ENCODE measurements at regions not wholly inside any gene's neighbourhood (a gene's known extent, or its start where the extent isn't known, plus 50 kb on each side); places are given as distances from the start of the nearest gene placed in this dataset.

DNA sequence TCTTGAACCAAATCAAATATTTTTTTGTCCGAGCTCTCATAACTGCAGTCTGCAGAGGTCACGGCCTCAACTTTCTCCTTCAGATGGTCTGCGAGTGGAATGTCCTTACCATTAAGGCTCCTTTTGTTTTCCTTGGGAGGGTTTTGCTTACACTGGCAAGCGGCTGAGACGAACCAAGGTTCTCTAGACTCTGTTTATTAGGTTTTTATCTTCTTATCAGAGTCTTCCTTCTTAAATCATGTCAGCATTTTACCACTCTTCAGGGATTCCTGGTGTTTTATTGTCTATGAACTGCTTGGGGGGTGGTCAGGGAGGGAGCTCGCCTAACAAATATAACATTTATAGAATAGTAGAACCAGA lies 773.7 kb upstream of the NR2F2 start:
- DNase-seq = no peak

DNA sequence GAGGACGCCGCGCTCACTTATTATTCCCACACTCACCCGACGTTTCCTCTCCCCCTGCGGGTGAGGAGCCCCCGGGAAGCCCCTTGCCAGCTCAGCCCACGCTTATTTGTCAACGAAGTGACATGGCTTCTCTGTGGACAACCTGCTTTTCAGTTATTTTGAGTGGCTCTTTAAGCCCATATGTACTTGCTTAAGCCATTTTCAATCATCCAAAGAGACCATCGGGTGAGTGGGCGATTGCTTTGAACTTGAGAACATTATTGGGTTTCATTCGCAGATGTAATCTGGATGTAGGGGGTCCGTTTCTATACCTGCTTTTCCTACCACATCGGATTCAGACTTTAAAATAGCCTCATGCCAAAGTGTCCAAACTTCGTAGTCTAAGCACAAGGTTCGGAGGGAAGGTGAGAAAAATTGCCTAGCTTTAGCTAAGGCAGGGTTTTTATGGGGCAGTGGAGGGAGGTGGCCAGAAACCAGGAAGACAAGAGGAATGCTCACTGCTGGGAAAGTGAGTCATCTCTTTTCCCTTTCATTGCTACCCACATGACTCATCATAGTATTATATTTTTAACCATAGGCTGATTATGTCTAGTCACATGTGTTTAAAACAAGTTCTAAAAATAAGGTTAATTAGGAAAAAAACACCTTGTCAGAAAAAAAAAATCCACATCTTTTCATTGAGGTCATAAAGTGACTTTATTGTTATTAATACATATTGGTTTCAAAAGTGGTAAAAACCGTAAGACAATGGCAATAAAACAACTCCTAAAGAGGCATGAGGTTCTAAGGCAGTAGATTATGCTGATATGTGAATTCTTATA lies 773.1 kb upstream of the NR2F2 start:
- no peak for DNase-seq

DNA sequence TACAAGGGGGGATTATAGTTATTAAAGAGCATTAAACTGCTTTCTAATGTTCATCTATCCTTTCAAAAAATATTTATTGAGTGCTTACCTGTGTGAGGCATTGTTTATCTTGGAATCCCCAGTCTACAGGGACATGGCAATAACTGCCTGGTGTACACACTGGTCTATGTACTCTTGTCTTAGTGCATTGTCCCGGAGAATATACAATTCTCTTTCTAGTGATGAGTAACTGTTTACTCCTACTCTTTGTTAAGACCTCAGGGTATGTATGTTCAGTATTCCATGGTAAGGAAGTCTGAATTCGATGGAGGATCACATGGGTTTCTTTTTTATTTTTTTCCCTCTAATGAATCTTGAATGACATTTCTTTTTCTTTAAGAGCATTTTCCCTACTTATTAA lies 772.4 kb upstream of the NR2F2 start:
- DNase-seq = no peak

DNA sequence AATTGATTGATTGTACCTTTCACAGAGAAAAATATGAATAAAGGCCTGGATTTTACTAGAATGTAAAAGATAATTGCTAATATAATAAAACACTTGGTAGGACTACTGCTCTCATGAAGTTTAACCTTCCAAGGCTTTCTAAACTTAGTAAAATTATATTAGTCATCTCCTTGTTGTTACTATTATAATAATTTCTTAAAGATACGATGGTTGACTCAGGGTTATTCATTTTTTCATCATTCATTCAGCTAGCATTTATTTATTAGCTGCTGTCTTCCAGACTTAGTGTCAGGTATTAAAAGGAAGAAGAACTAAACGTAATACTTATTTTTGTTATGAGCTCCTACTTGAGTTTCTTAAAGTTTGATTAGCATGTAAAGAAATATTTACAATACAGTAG lies 771.6 kb upstream of the NR2F2 start:
- no peak for DNase-seq

DNA sequence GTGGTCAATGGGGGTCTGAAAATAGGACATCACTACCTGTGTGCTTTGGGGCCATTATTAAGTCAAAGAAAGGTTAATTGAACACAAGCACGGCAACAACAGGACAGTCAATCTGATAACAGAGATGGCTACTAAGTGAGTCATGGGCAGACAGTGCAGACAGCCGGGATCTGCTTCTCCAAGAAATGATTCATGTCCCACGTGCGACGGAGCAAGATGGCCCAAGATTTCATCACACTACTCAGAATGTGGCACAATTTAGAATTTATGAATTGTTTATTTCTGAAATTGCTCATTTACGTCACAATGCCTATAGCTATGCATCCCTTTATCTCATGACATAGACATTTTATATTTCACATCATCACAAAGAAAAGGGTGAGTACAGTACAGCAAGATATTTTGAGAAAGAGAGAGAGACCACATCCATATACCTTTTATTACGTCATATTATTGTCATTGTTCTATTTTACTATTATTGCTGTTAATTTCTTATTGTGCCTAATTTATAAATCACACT lies 770.6 kb upstream of the NR2F2 start:
- DNase-seq = no peak

DNA sequence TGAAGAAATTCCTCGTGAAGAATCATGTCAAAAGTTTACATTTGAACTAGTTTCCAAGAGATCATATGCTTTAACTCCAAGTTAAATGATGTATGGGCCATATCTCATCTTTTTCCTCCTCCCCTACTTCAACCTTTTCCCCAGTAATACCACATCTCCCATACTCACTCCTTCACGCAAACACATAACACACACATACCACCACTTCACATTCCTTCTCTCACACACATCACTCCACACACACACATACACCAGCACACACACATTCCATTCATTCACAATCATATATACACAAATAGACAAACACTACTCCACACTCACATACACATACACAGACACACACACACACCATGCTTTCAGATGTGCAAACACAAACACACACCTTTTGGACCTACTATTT lies 769.0 kb upstream of the NR2F2 start:
- no peak for DNase-seq

DNA sequence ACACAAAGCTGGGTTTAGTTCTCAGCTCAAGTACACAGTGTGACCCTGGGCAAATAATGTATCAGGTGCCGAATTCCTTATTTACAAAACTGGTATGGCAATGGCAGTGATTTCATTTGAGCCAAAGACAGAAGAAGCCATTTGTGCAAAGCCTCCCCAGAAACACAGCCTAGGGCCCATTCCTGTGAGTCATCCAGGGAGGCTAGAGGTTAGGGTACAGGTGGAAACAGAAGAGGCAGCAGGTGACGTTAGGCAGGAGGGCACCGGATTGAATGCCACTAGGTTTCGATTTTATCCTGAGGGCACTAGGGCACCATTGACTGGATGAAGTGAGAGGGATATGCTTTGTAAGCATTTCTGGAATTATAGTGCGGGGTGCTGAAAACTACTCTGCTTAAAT lies 766.9 kb upstream of the NR2F2 start:
- DNase-seq = no peak

DNA sequence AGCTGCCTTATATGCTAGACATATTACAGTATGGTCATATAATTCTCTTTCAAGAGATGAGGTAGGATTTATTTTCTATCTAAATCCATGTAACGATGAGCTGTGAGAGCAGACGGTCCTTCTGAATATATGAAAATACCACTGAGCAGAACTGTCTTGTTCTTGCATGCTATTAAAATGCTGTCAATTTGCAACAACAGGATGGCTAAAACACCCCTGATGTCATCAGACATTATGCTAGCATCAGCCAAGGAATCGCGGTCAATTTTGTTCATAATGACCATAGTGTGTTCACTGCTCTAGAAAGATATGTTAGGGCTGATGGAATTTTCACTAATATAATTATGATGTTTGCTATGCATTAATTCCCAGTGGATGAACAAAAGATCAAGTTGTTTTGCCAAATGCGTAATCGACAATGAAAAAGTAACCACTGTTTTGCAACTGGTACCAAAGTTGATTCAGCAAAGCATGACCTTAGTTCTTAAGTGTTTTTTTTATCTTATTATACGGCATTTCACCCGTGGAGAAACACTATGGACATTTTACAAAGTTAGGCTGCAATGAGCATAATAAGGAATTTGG lies 765.4 kb upstream of the NR2F2 start:
- no peak for DNase-seq

DNA sequence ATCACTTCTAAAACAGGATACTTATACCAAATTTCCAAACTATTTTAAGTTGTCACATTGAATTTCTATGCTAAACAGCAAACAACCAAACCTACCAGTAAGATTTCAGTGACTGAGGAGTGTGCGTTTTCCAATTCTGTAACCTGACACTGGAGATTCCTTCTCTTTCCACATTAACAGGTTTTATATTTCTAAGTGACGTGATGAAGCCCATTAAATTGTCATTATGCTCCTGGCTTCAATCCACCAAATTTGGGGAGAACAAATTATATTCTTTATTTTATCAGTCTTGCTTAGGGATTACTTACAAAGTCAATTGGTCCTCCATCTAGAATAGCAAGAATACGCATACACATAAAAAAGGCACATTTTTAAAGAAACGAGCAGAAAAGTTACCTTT lies 764.8 kb upstream of the NR2F2 start:
- no peak for DNase-seq

DNA sequence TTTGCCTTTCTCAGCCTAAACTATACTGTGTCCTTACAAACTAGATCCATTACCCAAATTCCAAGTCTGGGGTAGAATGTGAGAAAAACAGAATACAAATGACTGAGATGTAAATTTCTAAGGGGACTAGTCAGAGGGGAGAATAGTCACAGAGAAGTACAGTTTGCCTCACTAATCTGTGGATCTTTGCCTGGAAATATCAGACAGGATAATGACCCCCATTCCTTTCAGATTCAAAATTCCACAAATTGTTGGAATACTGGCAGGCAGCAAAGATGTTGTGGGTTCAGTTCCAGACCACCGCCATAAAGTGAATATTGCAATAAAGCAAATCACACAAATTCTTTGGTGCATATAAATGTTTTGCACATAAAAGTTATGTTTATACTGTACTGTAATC lies 762.8 kb upstream of the NR2F2 start:
- DNase-seq = no peak

DNA sequence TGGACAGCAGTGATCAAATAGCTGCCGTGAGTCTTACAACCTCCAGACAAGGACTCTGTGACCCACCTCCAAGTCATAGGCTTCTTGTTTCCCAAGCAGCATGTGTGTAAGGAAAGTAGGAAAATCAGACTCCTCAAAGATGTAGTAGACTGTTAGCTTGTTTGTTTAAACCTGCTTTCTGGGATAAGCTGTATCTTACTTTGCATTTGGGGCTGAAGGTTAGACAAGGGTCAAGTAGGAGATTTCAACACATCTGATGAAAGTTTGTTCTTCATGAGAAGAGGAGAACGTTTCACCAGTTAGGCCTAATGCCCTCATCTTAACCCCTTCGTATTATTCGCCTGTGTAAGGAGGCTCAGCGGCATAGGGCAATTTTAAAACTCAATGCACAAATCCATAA lies 756.4 kb upstream of the NR2F2 start:
- no peak for DNase-seq

DNA sequence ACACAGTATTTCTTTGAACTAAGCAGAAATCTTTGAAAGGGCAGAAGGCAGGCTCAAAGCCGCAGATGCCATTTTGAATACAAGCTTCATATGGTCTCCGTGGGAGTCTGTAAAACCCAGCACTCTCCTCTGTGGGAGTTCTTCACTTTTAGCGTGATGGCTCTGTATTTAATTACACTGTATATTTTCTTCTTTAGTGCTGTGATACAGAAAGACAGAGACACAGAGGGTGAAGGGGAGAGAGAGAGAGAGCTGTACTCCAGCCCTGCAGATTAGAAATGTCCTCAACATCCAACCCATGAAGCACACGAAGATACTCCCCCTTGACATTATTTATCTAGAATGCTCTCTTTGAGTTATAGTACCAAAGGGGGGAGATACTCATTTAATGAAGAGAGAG lies 752.6 kb upstream of the NR2F2 start:
- no peak for DNase-seq

DNA sequence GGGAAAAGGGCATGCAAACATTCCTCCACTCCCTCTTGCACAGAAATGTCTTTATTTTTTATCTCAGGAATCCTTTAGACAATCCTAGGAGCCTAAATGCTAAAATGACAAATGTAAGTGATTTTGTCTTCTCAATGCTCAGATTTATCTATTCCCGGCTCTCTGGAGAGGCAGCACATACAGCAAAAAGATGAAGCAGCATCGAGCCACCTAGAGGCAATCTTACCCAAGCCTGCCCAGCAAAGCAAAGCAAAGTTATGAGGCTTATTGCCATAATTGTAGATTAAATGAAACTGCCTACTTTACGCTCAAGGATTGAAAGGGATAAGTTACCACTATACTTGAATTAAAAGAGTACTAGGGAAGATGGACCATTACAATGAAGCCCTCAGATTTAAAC lies 750.4 kb upstream of the NR2F2 start:
- DNase-seq = no peak

DNA sequence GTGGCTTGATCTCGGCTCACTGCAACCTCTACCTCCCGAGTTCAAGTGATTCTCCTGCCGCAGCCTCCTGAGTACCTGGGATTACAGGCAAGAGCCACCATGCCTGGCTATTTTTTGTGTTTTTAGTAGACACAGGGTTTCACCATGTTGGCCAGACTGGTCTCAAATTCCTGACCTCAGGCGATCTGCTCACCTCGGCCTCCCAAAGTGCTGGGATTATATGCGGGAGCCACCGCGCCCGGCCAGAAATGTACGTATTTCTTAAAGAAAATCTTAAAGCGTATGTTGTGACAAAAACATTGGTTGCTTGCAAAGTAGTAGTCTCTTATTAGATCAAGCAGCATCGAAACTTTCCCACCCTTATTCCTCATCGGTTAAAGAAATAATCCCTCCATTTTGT lies 748.9 kb upstream of the NR2F2 start:
- DNase-seq = no peak

DNA sequence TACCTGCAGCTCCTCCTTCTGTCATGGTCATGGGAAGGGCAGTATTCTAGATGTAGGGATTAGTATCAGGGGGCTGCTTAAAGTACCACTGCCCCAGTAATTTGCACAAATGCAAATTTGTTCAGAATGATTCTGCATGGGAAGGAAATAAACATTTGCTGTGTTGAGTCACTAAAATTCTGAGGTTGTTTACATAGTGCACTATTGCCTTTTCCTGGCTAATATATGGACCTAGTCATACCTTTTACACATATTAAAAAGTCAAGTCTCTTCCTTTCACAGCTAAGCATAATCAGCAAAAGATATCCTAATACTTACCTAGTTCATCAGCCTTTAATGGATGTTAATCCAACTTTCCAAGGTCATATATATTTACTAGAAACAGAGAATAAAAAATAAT lies 746.4 kb upstream of the NR2F2 start:
- no peak for DNase-seq

DNA sequence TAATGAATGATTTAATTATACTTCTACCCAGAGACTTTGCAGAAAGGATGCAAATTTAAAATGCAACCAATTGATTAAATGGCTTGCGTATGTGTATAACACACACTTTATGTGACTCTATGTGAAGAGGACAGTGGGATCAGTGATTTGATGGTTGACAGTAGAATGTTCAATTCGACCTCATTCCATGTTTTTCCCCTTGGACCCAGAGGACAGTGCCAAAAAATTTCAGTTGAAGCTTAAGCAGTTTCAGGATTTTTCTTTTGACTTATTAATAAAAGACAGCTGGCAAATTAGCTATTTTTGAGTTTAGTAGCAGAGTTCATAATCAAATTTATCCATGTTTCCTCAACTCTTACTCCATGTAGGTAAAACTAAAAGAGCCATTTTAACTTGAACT lies 742.4 kb upstream of the NR2F2 start:
- DNase-seq = no peak

DNA sequence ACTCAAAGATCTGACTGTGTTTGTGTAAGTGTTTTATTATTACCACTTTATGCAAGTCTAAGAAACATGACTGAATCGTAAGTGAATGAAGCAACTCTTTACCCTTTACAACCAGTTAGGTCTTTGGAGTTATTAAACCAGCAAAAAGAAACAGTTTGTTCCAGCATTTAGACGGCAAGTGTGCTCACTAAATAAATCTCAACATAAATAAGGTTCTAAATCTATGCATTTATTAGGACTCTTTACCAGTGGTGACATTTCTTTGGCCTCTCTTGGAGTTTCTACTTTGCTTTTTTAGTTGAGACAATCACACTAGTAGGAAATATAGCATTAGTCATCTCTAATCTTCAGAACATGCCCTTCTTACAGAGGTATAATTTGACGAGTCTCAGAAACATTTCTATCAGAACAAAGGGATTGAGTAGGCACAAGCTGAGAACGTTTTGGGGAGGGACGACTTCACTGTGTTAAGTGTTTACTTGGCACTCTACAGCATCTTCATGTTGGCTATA lies 739.9 kb upstream of the NR2F2 start:
- no peak for DNase-seq

DNA sequence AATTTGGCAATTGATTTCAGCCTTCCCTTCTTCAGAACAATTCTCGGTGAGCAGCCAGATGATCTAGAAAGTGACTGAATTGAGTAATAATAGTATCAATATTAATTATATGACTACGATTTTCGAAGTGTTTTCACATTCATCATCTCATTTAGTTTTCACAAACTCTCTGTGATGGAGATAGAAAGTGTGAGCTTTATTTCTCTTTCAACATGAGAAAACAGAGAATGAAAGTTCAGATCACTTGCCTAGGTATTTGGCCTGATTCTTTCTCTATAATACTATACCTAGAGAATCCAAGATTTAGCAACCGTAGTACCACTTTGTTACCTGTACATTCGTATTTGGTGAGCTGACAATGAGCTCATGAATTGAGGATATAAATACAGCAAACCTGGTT lies 739.2 kb upstream of the NR2F2 start:
- DNase-seq = no peak

DNA sequence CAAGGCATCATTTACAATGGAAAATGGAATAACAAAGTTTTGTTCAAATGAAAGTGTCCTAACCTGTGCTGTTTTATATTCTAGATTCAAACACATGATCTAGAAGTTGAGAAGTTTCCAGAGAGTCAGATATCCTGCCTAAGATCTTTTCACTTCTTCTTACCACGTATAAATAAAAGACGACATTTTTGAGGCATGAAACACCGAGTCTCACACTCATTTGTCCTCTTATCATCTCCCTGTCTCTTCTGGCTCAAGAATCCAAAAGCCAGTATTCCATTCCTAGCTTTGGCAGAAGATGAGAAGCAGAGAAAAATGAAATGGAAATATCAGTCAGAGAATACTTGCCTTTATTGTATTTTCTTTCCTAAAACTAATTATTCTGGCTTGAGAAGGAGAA lies 738.6 kb upstream of the NR2F2 start:
- no peak for DNase-seq

DNA sequence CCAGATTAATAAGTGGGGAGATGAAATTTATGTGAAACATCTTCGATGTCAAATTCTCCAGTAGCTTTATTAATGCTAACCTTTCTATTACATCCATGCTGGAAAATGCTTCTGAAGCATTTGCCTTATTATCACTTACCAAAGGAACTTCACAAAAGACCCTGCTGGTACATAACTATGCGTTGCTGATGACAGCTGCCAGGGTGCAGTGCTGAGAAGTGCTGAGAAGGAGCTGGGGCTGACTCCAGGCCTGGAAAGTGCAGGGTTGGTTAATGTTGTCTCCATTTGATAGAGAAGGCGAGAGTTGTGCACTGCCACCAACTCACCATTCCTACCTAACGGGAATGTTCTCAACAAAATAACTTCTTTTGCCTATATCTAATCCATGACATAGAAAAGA lies 736.0 kb upstream of the NR2F2 start:
- DNase-seq = no peak

DNA sequence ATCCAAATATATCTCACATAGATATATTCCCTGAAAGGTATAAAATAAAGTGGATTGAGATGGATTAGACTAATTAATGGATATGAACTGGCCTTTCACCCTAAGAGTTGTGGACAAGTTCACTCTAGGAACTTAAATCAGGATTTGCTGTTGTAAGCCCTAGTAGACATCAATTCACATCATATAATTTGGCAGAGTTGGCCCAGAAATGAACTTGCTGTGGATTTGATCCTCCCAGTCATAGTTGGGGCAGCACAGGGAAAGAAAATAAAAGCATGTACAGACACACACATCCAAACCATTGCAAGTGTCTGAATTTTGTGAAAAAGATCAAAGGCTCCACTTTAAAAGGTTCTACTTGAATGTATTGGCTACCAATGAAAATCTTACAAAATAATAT lies 734.7 kb upstream of the NR2F2 start:
- no peak for DNase-seq

DNA sequence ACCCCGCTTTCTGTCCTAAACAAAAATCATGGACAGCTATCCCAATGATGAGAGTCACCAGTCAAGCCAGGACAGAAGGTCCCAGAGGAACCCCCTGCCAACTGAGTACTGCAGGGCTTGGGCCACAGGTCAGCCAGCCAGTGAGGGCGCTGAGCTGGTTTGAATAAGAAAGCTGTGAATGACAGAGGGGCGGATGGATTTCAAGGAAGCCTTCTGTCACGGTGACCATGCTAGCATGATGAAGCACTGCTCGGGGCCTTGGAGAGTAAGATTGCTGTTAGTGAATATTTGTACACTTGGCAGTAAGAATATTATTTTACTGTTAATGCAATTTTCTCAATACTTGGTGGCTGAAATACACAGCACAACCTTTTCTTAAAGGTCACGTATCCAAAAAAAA lies 734.0 kb upstream of the NR2F2 start:
- no peak for DNase-seq

DNA sequence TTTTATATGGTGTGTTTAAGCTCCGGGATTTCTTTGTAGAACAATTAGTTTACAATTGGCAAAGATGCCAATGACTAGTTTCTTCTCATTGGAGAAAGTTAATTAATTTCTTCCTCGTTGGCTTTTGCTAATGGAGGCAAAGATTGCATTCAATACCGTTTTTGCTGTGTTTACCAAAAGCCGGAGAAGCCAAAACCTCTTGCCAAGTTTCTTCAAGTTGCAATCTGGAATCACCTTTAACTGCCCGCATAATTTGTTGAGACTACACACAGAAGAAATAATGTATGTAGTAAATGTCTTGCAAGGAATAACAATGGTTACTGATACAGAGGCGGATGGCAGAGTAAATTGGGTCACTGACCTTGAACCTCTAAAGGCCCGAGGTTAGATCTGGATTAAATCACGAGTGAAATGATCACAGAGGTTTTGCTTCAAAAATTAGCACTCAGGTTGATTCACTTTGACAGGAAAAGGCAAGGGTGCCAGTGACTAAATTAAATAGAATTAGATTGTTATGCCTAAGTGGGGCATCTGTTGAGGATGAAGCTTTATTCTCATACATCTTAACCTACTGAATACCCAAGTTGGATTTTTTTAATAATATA lies 732.1 kb upstream of the NR2F2 start:
- DNase-seq = no peak

DNA sequence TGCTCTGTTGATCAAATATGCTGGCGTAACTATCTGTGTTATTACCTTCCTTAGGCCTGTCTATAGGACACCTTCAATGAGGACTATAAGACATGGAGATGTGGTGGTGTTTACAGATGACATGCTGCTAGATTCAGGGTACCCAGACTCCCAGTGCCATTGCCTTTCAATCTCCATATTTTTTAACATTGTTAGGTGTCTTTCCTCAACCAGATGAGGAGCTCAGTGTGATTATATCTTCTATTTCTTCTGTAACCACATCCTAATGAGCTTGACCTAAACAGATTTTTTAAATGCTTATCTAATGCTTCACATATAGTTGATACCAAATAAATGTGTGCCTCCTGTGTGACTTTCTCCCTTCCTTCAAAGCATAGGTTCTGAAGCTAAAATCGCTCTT lies 730.1 kb upstream of the NR2F2 start:
- DNase-seq = no peak
